ENCODE measurements at regions not wholly inside any gene's neighbourhood (a gene's known extent, or its start where the extent isn't known, plus 50 kb on each side); places are given as distances from the start of the nearest gene placed in this dataset.

DNA sequence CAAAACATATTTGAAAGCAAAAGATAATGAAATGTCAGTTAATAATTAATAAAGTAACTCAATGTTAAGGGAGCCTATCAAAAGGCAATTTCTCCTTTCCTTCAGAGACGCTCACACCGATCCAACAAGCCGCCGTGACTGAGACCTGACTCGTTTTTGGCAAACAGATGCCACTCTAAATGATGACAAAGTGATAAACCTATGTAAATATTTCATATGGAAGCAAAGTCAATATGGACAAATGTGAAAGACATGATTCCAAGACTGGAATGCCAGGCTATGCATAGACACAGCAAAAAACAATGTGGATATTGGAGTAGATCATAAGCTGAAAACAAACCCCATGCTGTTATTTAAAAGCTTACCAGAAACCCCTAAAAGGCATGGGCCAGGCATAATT, 137.2 kb upstream of the SUCLG2 start:
- no peak for DNase-seq (ENCODE audit: low read depth in 2 of 2)

DNA sequence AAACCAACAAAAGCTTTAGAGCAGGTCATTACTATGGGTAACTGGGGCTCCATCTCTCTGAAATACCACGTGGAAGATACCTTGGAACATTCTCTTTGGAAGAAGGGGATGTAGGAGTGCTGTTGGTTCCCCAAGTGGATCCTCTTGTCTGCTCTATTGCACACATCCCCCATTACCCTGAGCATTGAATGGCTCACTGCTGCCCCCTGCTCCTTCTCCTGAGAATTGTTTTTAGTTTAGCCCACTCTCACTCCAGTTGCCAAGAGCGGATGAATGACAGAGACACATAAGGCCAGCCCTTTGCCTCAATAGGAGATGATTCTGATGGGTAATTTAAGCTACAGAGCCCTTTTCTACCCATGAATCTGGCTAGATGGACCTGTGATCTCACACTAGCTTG, 135.6 kb upstream of the SUCLG2 start:
- peak; percentile 24 to 40 for DNase-seq (ENCODE audit: low read depth in 2 of 2)

DNA sequence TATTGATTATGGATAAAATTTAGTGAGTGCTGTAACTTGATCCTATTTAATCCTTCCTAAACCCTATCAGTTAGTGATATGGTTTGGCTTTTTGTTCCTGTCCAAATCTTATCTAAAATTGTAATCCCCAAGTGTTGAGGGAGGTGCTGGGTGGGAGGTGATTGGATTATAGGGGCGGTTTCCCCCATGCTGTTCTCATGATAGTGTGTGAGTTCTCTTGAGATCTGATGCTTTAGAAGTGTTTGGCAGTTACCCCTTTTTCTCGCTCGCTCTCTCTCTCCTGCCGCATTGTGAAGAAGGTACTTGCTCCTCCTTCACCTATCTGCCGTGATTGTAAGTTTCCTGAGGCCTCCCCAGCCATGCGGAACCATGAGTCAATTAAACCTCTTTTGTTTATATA, 134.0 kb upstream of the SUCLG2 start:
- DNase-seq (ENCODE audit: low read depth in 2 of 2): no peak

DNA sequence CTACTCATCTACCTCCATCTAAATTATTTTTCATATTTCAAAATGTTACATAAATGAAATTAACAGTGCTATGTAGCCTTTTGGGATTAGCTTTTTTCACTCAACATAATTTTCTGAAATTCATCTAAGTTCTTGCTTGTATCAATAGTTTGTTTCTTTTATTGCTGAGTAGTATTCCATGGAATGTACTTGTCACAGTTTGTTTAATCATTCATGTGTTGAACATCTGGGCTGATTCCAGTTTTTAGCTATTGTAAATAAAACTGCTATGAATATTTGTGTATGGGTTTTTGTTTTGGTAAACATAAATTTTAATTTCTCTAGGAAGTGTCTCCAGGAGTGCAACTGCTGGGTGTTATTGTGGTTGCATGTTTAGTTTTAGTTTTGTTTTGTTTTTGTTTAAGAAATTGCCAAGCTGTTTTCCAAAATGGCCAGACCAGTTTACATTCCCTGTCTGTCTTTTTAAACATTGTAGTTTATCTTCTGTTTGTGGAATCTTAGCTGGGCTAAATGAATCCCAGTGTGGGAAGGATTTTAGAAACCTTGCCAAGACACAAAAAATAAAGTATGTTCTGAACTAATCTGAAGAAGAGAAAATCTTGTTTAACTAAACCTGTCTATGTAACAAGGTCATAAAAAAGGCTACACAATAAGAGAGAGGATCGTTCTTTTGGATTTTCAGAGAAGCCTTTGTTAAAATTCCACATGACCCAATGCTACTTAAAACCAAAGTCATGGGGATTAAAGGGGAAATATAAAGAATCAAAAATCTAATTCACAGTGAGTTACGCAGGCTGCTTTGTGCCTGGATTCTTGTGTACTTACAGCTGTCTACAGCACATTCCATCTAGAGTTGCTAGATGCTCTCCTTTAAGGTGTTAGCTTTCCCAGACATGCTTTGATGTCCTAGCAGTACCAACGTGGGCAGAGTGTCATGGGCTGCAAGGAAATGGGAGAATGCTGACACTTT, 129.2 kb upstream of the SUCLG2 start:
- no peak for DNase-seq (ENCODE audit: low read depth in 2 of 2)

DNA sequence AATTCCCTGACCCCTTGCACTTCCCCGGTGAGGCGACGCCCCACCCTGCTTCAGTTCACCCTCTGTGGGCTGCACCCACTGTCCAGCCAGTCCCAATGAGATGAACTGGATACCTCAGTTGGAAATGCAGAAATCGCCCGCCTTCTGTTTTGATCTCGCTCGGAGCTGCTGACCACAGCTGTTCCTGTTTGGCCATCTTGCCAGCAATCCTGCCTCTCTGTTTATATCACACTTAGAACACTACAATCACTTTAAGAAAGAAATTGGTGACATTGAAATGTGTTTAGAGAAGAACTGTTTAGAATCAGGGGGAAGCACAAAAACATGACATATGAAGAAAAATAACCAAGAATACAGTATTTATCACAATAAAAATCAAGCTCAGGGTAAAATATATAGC, 127.5 kb upstream of the SUCLG2 start:
- DNase-seq (ENCODE audit: low read depth in 2 of 2): no peak

- DNase-seq (ENCODE audit: low read depth in 2 of 2): no peak
Measured at GRCh38 chr3:67781218-67781617, 126.8 kb upstream of the SUCLG2 start.

DNA sequence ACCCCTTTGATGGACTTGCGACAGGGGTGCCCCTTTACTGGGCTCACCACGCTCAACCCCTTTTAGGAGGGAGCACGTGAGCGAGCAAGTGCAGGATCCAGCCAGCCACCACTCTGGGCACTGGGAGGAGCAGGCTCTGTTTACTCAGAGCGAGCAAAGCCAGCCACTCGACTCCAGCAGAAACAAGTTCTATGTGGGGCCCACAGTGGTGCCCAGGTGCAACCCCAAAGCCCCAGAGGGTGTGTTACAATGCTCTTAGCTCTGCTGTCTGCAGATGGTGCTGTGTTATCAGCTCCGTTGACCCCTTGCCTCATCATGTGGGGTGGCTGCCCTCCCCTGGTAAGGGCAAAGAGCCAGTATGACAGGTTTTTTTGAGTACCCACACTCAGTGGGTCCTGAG, 120.3 kb upstream of the SUCLG2 start:
- DNase-seq (ENCODE audit: low read depth in 2 of 2): no peak

DNA sequence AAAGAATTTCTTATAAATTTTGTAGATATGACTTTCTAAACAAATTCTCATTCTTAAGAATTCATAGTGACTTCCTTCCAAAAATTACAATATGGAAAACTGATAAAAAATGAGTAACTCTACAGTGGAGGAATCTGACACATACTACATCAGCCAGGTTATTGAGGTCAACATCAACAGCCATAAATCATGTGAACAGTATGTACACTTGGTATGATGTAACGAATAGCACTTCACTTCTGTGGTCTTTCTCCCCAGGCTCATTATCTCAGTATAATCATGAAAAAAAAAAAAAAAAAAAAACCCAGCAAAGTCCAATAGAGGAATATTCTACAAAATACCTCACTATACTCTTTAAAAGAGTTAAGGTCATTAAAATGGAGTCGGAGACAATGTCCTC, 111.2 kb upstream of the SUCLG2 start:
- no peak for DNase-seq (ENCODE audit: low read depth in 2 of 2)

GRCh38 chr3:67745296-67745695, 90.9 kb upstream of the SUCLG2 start:
- no peak for DNase-seq (ENCODE audit: low read depth in 2 of 2)

DNA sequence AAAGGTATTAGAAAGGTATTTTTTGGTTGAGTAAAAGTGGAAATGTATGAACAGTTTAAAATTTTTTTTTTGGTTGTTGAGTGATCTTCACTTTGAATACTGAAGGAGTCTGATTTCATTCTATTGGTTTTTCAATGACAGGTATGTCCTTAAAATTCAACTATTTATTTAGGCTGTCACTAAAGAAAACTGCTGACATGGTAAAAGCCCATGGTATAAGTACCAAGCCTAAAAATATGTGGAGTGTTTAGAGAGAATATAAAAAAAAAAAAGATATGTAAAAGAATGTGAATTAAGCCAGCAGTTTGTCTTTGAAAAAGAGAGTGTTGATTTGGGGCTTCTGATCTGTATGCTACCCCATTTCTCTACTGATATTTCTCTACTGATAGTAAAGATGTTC, 90.3 kb upstream of the SUCLG2 start:
- no peak for DNase-seq (ENCODE audit: low read depth in 2 of 2)

DNA sequence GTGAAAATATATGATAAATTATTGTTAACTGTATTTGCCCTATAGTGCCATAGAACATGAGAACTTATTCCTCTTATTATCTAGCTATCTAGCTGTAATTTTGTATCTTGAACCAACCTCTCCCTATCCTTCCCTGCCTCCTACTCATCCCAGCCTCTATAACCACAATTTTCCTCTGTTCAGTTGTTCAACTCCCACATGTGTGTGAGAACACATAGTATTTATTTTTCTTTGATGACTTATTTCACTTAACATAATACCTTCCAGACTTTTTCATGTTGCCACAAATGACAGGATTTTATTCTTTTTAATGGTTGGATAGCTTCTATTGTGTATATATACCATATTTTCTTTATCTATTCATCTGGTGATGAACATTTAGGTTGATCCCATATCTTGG, 85.4 kb upstream of the SUCLG2 start:
- DNase-seq (ENCODE audit: low read depth in 2 of 2): no peak

GRCh38 chr3:67737906-67738865, 83.8 kb upstream of the SUCLG2 start:
- no peak for DNase-seq (ENCODE audit: low read depth in 2 of 2)

DNA sequence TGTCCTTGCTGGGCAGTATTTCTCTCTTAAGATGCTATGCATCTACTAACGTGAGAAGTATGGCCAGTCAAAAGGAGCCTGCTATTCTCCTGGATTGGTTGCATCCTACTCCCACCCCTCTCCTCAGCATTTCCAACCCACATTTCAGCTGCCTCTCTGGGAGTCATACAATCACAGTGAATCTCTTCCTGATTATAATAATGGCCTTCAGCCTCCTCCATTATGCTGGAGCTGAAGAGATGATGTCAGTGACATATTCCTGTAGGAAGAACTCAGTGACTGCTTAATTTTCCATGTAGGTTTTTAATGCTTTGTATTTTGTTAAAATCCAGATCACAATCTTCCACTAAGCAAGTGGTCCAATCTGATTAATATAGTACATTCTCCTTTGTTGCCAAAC, 82.7 kb upstream of the SUCLG2 start:
- DNase-seq (ENCODE audit: low read depth in 2 of 2): no peak

DNA sequence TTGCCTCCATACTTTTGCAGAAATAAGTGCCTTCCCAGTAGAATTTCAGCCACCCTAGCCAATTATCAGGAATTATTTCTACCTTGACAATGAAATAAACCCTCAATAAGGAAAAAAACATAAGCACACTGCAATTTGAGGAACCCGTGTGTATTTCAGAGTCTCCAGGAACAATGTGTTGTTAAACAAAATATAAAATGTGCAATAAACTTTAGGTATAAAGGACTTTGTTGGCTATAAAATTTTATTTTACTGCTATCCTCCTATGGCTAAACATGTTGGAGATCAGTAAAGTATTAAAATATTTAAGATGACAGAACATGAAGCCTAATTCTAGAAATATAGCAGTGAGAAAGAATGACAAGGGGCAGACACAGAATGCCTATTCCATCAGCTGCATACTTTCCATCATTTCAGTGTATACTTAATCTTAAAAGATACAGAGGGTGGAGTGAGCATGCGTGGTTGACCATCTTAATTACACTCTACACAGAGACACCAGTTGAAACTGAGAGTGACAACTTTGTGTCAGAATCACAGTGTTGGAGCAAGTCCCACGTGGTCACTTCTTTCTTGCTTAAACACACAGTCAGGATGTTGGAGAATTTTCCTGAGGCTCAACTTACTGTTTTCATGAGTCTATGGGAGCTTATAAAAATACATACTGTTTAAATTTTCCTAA, 79.0 kb upstream of the SUCLG2 start:
- DNase-seq (ENCODE audit: low read depth in 2 of 2): no peak

GRCh38 chr3:67724434-67724833, 70.0 kb upstream of the SUCLG2 start:
- DNase-seq (ENCODE audit: low read depth in 2 of 2): no peak

DNA sequence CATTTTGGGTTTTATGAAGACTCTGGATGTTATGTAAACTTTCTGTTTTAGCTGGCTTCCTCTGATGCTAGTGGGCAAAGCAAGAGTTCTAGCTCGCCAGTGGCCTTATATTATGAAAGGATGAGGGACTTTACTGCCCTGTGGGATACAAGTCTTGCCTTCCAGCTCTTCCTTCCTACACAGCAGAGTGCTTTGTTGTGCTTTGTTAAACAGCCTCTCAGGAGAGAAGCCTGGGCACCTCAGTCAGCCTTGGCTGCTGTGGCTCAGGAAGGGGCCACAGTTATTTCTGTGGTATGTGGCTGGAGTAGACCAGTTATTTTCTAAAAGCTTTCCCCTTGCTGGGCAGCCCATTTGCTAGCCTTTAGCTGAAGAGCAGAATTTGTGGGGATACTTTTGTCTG, 69.5 kb upstream of the SUCLG2 start:
- no peak for DNase-seq (ENCODE audit: low read depth in 2 of 2)

DNA sequence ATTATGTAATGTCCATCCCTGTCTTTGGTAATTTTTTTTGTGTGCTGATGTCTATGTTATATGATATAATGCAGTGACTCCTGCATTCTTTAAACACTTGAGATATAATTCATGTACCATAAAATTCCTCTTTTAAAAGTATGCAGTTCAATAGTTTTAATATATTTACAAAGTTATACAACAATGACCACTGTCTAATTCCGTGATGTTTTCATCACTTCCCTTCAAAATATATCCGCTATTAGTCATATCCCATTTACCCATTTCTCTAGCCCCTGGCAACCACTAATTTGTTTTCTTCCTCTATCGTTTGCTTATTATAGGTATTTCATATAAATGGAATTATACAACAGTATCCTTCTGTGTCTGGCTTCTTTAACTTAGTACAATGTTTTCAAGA, 64.9 kb upstream of the SUCLG2 start:
- DNase-seq (ENCODE audit: low read depth in 2 of 2): no peak

DNA sequence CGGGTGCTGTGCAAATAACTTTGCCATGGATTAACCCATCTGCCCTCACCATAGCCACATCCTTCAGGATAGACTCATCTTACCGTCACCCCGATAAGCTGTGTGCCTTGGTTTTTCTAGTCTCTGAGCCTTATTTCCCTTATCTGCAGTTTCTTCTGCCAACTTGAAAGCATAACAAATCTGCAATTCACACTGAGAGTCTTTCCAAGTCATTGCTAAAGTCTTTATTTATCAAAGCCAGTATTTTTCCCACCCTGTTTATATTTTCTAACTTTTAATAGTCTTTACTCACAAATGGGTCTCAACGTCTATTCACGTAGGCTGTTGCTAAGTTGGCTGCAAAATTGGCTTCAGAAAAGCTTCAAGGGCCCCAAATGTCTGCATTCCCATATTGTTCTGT, 61.6 kb upstream of the SUCLG2 start:
- no peak for DNase-seq (ENCODE audit: low read depth in 2 of 2)

- DNase-seq (ENCODE audit: low read depth in 2 of 2): no peak
Measured at GRCh38 chr3:67713764-67714469, 59.5 kb upstream of the SUCLG2 start.

GRCh38 chr3:67712259-67712658, 57.8 kb upstream of the SUCLG2 start:
- DNase-seq (ENCODE audit: low read depth in 2 of 2): no peak

DNA sequence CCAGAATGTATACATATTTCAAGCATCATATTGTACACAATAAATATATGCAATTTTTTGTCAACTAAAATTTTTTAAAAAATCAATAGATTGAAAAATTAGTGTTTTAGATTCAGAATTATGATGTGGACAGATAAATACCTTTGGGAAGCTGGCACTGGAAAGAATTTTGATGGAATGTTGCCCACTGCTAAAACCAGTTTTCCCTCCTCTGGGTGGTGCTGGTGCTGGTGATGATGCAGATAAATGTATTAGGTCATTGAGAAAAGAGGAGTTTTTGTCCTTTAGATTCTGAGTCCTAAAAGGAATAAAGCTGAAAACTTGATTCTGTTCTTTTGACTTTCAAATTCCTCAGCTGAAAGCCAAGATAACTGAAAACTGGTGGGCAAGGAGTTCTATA, 56.0 kb upstream of the SUCLG2 start:
- DNase-seq (ENCODE audit: low read depth in 2 of 2): no peak

Measured in stimulated activated CD8-positive, alpha-beta memory T cell treated with anti-CD3 and anti-CD28 coated beads, Interleukin-7, amount 100 ng/mL, for 1 hour (primary cell).